Transverse colon (tissue), 4 donors: ENCODE measurements at regions not wholly inside any gene's neighbourhood (a gene's known extent, or its start where the extent isn't known, plus 50 kb on each side); places are given as distances from the start of the nearest gene placed in this dataset.

Experiments
- EP300 ChIP-seq: sonication (generic); formaldehyde crosslinking; IDR thresholded peaks from one replicate; pipeline ENCODE4 v1.6.1; 2017; ENCODE audit warnings: antibody characterized with exemption, low read depth
- POLR2A ChIP-seq: fragments of 450-650 bp; IDR thresholded peaks from one replicate; pipeline ENCODE4 v1.6.1; 2016; ENCODE audit warnings: antibody characterized with exemption, mild to moderate bottlenecking, moderate library complexity
- POLR2AphosphoS5 ChIP-seq, 3 donors: sonication (generic); formaldehyde crosslinking; IDR thresholded peaks; one replicate each; pipeline ENCODE4 v1.6.1; 2016; ENCODE audit warnings: antibody characterized with exemption in 3 of 3
- TF ChIP-seq, protein P1 (sequence below), 5 experiments: fragments of 200-600 bp in 3 of 5; fragments of 450-650 bp in 2 of 5; sonication (generic) in 3 of 5; IDR thresholded peaks; 1 replicate in 2 of 5; 2 replicates in 3 of 5; pipeline ENCODE4 v1.5.1; 2016 to 2017; ENCODE audit warnings: antibody characterized with exemption in 5 of 5, inconsistent platforms in 3 of 5, mild to moderate bottlenecking in 2 of 5, moderate library complexity in 1 of 5

GRCh38 chr14:96975116-96975515, 177.9 kb downstream of the VRK1 start:
- TF ChIP-seq, protein P1, sequence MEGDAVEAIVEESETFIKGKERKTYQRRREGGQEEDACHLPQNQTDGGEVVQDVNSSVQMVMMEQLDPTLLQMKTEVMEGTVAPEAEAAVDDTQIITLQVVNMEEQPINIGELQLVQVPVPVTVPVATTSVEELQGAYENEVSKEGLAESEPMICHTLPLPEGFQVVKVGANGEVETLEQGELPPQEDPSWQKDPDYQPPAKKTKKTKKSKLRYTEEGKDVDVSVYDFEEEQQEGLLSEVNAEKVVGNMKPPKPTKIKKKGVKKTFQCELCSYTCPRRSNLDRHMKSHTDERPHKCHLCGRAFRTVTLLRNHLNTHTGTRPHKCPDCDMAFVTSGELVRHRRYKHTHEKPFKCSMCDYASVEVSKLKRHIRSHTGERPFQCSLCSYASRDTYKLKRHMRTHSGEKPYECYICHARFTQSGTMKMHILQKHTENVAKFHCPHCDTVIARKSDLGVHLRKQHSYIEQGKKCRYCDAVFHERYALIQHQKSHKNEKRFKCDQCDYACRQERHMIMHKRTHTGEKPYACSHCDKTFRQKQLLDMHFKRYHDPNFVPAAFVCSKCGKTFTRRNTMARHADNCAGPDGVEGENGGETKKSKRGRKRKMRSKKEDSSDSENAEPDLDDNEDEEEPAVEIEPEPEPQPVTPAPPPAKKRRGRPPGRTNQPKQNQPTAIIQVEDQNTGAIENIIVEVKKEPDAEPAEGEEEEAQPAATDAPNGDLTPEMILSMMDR (IDR thresholded peaks at IDR 0.05), result no peak
- TF ChIP-seq POLR2A (no peak), EP300 (no peak), POLR2AphosphoS5 (IDR thresholded peaks at IDR 0.05) (no peak)
